ENCODE measurements at regions not wholly inside any gene's neighbourhood (a gene's known extent, or its start where the extent isn't known, plus 50 kb on each side); places are given as distances from the start of the nearest gene placed in this dataset.

DNA sequence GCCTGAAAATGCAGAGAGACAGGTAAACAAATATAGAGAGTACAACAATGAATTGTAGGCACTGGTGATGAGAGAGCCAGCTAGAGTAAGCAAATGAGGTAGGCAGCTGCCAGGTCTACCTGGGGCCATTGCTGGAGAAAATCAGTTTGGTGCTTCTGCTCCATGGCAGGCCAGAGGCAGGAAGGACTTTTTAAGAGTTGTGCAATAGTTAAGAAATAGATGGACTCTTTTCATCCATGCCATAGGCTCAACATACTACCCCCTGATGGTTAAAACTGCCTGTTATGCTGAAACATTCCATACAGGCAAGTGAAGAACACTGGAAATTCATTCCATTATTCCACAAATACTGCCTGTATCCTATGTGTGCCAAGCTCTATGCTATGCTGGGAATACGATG, 86.5 kb upstream of the CCDC112 start:
- TF ChIP-seq POLR2AphosphoS5 (IDR thresholded peaks at IDR 0.05; ENCODE audit: insufficient read depth in 1 of 2, low read depth in 1 of 2) = no peak
- TF ChIP-seq, protein P1, sequence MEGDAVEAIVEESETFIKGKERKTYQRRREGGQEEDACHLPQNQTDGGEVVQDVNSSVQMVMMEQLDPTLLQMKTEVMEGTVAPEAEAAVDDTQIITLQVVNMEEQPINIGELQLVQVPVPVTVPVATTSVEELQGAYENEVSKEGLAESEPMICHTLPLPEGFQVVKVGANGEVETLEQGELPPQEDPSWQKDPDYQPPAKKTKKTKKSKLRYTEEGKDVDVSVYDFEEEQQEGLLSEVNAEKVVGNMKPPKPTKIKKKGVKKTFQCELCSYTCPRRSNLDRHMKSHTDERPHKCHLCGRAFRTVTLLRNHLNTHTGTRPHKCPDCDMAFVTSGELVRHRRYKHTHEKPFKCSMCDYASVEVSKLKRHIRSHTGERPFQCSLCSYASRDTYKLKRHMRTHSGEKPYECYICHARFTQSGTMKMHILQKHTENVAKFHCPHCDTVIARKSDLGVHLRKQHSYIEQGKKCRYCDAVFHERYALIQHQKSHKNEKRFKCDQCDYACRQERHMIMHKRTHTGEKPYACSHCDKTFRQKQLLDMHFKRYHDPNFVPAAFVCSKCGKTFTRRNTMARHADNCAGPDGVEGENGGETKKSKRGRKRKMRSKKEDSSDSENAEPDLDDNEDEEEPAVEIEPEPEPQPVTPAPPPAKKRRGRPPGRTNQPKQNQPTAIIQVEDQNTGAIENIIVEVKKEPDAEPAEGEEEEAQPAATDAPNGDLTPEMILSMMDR (IDR thresholded peaks at IDR 0.05) = no peak
- no peak for TF ChIP-seq POLR2A (IDR thresholded peaks at IDR 0.05)

Measured in vagina (tissue), 2 donors.